ENCODE measurements at regions not wholly inside any gene's neighbourhood (a gene's known extent, or its start where the extent isn't known, plus 50 kb on each side); places are given as distances from the start of the nearest gene placed in this dataset.

DNA sequence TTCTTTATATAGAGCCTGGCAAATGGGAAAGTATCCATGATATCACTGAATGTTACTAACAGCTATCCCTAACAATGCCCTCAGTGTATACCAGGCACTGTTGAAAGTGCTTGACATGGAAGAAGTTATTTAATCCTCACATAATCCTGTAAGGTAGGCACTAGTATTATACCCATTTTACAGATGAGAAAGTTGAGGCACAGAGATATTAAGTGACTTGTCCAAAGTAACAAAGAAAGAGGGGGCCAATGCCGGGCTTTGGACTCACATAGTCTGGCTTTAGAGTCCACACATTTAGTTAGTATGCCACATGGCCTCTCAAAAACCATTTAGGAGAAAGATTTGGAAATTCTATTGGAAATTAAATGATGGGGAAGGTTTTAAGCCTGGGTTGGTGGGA, 220.8 kb upstream of the PLET1 start:
- Histone ChIP-seq H3K79me2 (ENCODE audit: insufficient read depth, low read length) (no peaks in the 10 kb centered on the region), H3K9ac (ENCODE audit: insufficient read depth, low read depth, low read length) (no peak overlapping the region), H3K27me3 (ENCODE audit: control insufficient read depth in 1 of 2, insufficient read depth in 2 of 2, low read length in 2 of 2) (0 out of 5 replicates have a peak, but pooled peaks cover 0 to 4% of the 10 kb centered on the region in 2 experiments), H3K4me1 (ENCODE audit: insufficient read depth, low read length) (no peaks in the 10 kb centered on the region), H3K9me3 (ENCODE audit: low read length) (no peaks in the 10 kb centered on the region), H3K4me3 (replicated peaks in 1 of 3; ENCODE audit: insufficient read depth in 1 of 3, low read depth in 2 of 3, low read length in 3 of 3) (no peak overlapping the region), H3K27ac (ENCODE audit: extremely low read length, insufficient read depth, low read length) (no peak overlapping the region), H3K36me3 (replicated peaks in 1 of 2; ENCODE audit: control insufficient read depth in 1 of 2, insufficient read depth in 2 of 2, low read length in 2 of 2) (no peaks in the 10 kb centered on the region), H2AFZ (ENCODE audit: low read length) (no peak overlapping the region), H4K20me1 (ENCODE audit: insufficient read depth, low read length) (no peaks in the 10 kb centered on the region), H3K4me2 (ENCODE audit: low read depth, low read length) (no peak overlapping the region)
- WGBS (ENCODE audit: low lambda C conversion rate), result 5% methylated on average over 1 of the region's 1 CpG
- ATAC-seq (no peak), DNase-seq (ENCODE audit: low spot score) (no peak), FAIRE-seq (no peak)
- ChIA-PET POLR2A (no interaction called here), CTCF (ENCODE audit: low intra/inter-chr PET ratio, low total read pairs) (no interaction called here)
- no TSS peak for BruUV-seq (replicated peaks)
- in situ Hi-C loops (cut with HindIII; ENCODE audit: extremely low pct_ligation_motif_present, low pct_unique_long_range_greater_than_20kb), result no loop called here
- intact Hi-C loops (cut with micrococcal nuclease; ENCODE audit: unreplicated experiment), result no loop called here
- TF ChIP-seq ZNF629 (CRISPR knock-in tag; conservative IDR thresholded peaks at IDR 0.05) (peak; percentile 57), ZNF773 (CRISPR knock-in tag; IDR thresholded peaks at IDR 0.05; ENCODE audit: borderline replicate concordance) (no peak)

DNA sequence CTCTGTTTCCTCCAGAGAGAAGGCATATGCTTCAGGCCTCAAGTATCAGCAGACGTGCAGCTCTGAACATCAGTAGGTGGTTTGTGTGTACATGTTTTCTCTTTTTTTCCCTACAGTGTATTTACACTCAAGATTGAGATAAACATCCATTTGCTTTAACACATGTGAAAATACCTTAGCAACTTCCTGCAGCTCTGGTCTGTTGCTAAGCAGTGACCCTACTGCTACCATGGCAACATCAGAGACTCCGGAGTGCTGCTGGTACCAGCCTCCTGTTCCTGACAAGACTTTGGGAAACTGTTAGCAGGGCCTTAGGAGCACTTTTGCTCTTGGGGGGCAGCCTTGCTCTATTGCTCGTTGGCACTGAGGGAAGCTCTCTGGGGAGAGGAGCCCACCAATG, 221.2 kb upstream of the PLET1 start:
- no peaks in the 10 kb centered on the region for H3K9me3 ChIP-seq (ENCODE audit: low read length)
- no peaks in the 10 kb centered on the region for H4K20me1 ChIP-seq (ENCODE audit: insufficient read depth, low read length)
- H3K36me3 ChIP-seq (replicated peaks in 1 of 2; ENCODE audit: control insufficient read depth in 1 of 2, insufficient read depth in 2 of 2, low read length in 2 of 2), result no peaks in the 10 kb centered on the region
- DNase-seq (ENCODE audit: low spot score) (no peak), ATAC-seq (no peak), FAIRE-seq (no peak)
- no peak overlapping the region for H2AFZ ChIP-seq (ENCODE audit: low read length)
- WGBS (ENCODE audit: low lambda C conversion rate), result 45% methylated on average over 3 of the region's 3 CpGs
- intact Hi-C loops (cut with micrococcal nuclease; ENCODE audit: unreplicated experiment) (no loop called here), in situ Hi-C loops (cut with HindIII; ENCODE audit: extremely low pct_ligation_motif_present, low pct_unique_long_range_greater_than_20kb) (no loop called here)
- H3K79me2 ChIP-seq (ENCODE audit: insufficient read depth, low read length), result no peaks in the 10 kb centered on the region
- H3K27ac ChIP-seq (ENCODE audit: extremely low read length, insufficient read depth, low read length), result no peak overlapping the region
- H3K4me2 ChIP-seq (ENCODE audit: low read depth, low read length), result no peak overlapping the region
- ChIA-PET POLR2A (no interaction called here), CTCF (ENCODE audit: low intra/inter-chr PET ratio, low total read pairs) (no interaction called here)
- no peaks in the 10 kb centered on the region for H3K4me1 ChIP-seq (ENCODE audit: insufficient read depth, low read length)
- 0 out of 5 replicates have a peak, but pooled peaks cover 0 to 4% of the 10 kb centered on the region in 2 experiments for H3K27me3 ChIP-seq (ENCODE audit: control insufficient read depth in 1 of 2, insufficient read depth in 2 of 2, low read length in 2 of 2)
- no peak overlapping the region for H3K9ac ChIP-seq (ENCODE audit: insufficient read depth, low read depth, low read length)
- no peak overlapping the region for H3K4me3 ChIP-seq (replicated peaks in 1 of 3; ENCODE audit: insufficient read depth in 1 of 3, low read depth in 2 of 3, low read length in 3 of 3)
- BruUV-seq (replicated peaks), result no TSS peak
- TF ChIP-seq ZFP62 (CRISPR knock-in tag; IDR thresholded peaks at IDR 0.05), result no peak
- no peak for TF ChIP-seq CC2D1A (CRISPR knock-in tag; IDR thresholded peaks at IDR 0.05)
- TF ChIP-seq ZFX (CRISPR knock-in tag; IDR thresholded peaks at IDR 0.05; ENCODE audit: low read depth), result no peak
- TF ChIP-seq MATR3 (CRISPR knock-in tag; IDR thresholded peaks at IDR 0.05), result no peak
- TF ChIP-seq, protein P1, sequence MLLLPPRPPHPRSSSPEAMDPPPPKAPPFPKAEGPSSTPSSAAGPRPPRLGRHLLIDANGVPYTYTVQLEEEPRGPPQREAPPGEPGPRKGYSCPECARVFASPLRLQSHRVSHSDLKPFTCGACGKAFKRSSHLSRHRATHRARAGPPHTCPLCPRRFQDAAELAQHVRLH (CRISPR knock-in tag; IDR thresholded peaks at IDR 0.05; ENCODE audit: borderline replicate concordance, low read depth), result no peak
- no peak for TF ChIP-seq KLF15 (CRISPR knock-in tag; IDR thresholded peaks at IDR 0.05; ENCODE audit: borderline replicate concordance)
- TF ChIP-seq SOX5 (CRISPR knock-in tag; IDR thresholded peaks at IDR 0.05; ENCODE audit: borderline replicate concordance), result no peak
- TF ChIP-seq, protein P2, sequence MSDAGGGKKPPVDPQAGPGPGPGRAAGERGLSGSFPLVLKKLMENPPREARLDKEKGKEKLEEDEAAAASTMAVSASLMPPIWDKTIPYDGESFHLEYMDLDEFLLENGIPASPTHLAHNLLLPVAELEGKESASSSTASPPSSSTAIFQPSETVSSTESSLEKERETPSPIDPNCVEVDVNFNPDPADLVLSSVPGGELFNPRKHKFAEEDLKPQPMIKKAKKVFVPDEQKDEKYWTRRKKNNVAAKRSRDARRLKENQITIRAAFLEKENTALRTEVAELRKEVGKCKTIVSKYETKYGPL (CRISPR knock-in tag; IDR thresholded peaks at IDR 0.05), result no peak
- TF ChIP-seq ZNF713 (CRISPR knock-in tag; IDR thresholded peaks at IDR 0.05), result no peak
- no peak for TF ChIP-seq GLI4 (CRISPR knock-in tag; IDR thresholded peaks at IDR 0.05; ENCODE audit: borderline replicate concordance)
- TF ChIP-seq EP300 (IDR thresholded peaks at IDR 0.05; ENCODE audit: low read depth in 2 of 2, low read length in 2 of 2), result no peak
- no peak for TF ChIP-seq EP300 (CRISPR knock-in tag; IDR thresholded peaks at IDR 0.05; ENCODE audit: borderline replicate concordance)
- TF ChIP-seq RFXANK (CRISPR knock-in tag; IDR thresholded peaks at IDR 0.05), result no peak
- TF ChIP-seq, protein P3, sequence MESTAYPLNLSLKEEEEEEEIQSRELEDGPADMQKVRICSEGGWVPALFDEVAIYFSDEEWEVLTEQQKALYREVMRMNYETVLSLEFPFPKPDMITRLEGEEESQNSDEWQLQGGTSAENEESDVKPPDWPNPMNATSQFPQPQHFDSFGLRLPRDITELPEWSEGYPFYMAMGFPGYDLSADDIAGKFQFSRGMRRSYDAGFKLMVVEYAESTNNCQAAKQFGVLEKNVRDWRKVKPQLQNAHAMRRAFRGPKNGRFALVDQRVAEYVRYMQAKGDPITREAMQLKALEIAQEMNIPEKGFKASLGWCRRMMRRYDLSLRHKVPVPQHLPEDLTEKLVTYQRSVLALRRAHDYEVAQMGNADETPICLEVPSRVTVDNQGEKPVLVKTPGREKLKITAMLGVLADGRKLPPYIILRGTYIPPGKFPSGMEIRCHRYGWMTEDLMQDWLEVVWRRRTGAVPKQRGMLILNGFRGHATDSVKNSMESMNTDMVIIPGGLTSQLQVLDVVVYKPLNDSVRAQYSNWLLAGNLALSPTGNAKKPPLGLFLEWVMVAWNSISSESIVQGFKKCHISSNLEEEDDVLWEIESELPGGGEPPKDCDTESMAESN (CRISPR knock-in tag; conservative IDR thresholded peaks at IDR 0.05), result no peak
- TF ChIP-seq, protein P4, sequence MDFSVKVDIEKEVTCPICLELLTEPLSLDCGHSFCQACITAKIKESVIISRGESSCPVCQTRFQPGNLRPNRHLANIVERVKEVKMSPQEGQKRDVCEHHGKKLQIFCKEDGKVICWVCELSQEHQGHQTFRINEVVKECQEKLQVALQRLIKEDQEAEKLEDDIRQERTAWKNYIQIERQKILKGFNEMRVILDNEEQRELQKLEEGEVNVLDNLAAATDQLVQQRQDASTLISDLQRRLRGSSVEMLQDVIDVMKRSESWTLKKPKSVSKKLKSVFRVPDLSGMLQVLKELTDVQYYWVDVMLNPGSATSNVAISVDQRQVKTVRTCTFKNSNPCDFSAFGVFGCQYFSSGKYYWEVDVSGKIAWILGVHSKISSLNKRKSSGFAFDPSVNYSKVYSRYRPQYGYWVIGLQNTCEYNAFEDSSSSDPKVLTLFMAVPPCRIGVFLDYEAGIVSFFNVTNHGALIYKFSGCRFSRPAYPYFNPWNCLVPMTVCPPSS (IDR thresholded peaks at IDR 0.05), result no peak

Data from HepG2 (cell line).